22Rv1 (cell line): ENCODE measurements at regions not wholly inside any gene's neighbourhood (a gene's known extent, or its start where the extent isn't known, plus 50 kb on each side); places are given as distances from the start of the nearest gene placed in this dataset.

Experiments
- ZFX ChIP-seq: fragments of 450-650 bp; IDR thresholded peaks from 2 replicates; pipeline ENCODE4 v1.6.1; 2017; ENCODE audit warnings: antibody characterized with exemption, borderline replicate concordance
- TF ChIP-seq, protein P1 (sequence below): fragments of 450-650 bp; IDR thresholded peaks from 2 replicates; pipeline ENCODE4 v1.5.1; 2017; ENCODE audit warnings: mild to moderate bottlenecking

DNA sequence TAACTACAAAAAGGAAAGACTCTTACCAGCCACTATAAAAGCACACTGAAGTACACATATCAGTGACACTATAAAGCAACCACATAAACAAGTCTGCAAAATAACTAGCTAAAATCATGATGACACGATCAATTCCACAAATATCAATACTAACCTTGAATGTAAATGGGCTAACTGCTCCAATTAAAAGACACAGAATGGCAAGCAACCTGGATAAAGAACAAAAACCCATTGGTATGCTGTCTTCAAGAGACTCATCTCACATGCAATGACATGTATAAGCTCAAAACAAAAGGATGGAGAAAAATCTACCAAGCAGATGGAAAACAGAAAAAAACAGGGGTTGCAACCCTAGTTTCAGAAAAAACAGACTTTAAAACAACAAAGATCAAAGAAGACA is 59.7 kb upstream of the LYPLAL1 start:
- TF ChIP-seq, protein P1, sequence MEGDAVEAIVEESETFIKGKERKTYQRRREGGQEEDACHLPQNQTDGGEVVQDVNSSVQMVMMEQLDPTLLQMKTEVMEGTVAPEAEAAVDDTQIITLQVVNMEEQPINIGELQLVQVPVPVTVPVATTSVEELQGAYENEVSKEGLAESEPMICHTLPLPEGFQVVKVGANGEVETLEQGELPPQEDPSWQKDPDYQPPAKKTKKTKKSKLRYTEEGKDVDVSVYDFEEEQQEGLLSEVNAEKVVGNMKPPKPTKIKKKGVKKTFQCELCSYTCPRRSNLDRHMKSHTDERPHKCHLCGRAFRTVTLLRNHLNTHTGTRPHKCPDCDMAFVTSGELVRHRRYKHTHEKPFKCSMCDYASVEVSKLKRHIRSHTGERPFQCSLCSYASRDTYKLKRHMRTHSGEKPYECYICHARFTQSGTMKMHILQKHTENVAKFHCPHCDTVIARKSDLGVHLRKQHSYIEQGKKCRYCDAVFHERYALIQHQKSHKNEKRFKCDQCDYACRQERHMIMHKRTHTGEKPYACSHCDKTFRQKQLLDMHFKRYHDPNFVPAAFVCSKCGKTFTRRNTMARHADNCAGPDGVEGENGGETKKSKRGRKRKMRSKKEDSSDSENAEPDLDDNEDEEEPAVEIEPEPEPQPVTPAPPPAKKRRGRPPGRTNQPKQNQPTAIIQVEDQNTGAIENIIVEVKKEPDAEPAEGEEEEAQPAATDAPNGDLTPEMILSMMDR: no peak
- no peak for TF ChIP-seq ZFX
